SU-DHL-6 (cell line): ENCODE measurements at regions not wholly inside any gene's neighbourhood (a gene's known extent, or its start where the extent isn't known, plus 50 kb on each side); places are given as distances from the start of the nearest gene placed in this dataset.

Experiments used
- CTCF ChIP-seq: fragments of 200-600 bp; sonication (generic); IDR thresholded peaks from one replicate; pipeline ENCODE4 v1.5.1; 2017; ENCODE audit warnings: antibody characterized with exemption, mild to moderate bottlenecking, low read length, moderate library complexity; ENCODE audit not compliant: insufficient read depth, poor library complexity, severe bottlenecking
- EZH2phosphoT487 ChIP-seq: fragments of 200-600 bp; sonication (generic), shearing (Covaris generic); conservative IDR thresholded peaks from 2 replicates; pipeline ENCODE4 v1.6.1; 2018; ENCODE audit warnings: mild to moderate bottlenecking, antibody characterized with exemption, low read length, moderate library complexity, mixed read lengths

DNA sequence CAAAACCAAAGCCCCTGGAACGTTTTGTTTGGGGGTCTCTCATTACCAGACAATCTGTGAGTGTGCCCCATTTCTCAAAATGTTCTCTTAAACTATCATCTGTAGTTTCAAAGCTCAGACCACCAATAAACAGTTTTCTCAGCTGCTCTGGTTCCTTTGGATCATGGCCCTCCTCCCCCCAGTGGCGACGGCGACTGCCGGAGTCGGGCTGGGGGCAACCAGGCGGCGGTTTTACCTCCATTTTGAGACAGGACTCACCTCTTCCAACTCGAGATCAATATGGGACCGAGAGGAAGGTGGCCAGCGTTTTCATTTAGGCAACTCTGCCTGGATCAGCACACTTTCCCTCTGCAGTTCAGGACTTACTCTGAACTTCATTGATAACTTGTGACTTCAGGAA, 141.5 kb upstream of the ZNF32 start:
- TF ChIP-seq CTCF (no peak), EZH2phosphoT487 (no peak)
